Activated CD8-positive, alpha-beta T cell treated with anti-CD3 and anti-CD28 coated beads for 36 hours (primary cell): ENCODE measurements at regions not wholly inside any gene's neighbourhood (a gene's known extent, or its start where the extent isn't known, plus 50 kb on each side); places are given as distances from the start of the nearest gene placed in this dataset.

ENCODE experiments used
- ATAC-seq: fragments of 200-7000 bp; cut with Tn5 transposase; one replicate; pipeline ENCODE4 v1.10.0; 2021; ENCODE audit warnings: mild to moderate bottlenecking, moderate library complexity
- CTCF ChIA-PET: fragments of 350-600 bp; sonication (Branson Sonifier 250); formaldehyde crosslinking; loops from one replicate; lab custom pipeline; 2021; ENCODE audit warnings: antibody characterized with exemption; lab: Charles Lee
- POLR2A ChIA-PET: fragments of 350-600 bp; sonication (Branson Sonifier 250); formaldehyde crosslinking; loops from one replicate; lab custom pipeline; 2021; ENCODE audit warnings: antibody characterized with exemption; lab: Charles Lee
- DNase-seq: peaks from one replicate; pipeline ENCODE4 v3.0.0-alpha.2; 2020
- H3K27ac Mint-ChIP-seq: one replicate; pipeline ENCODE4 v1.8.0; 2021; ENCODE audit warnings: mild to moderate bottlenecking, mixed read lengths
- H3K27me3 Mint-ChIP-seq: one replicate; pipeline ENCODE4 v1.8.0; 2021; ENCODE audit warnings: mixed read lengths
- H3K36me3 Mint-ChIP-seq: one replicate; pipeline ENCODE4 v1.8.0; 2021; ENCODE audit warnings: low read depth, mixed read lengths
- H3K4me1 Mint-ChIP-seq: one replicate; pipeline ENCODE4 v1.8.0; 2021; ENCODE audit warnings: low read depth, mixed read lengths
- H3K4me3 Mint-ChIP-seq: one replicate; pipeline ENCODE4 v1.8.0; 2021; ENCODE audit warnings: mild to moderate bottlenecking, moderate library complexity, mixed read lengths
- H3K9me3 Mint-ChIP-seq: one replicate; pipeline ENCODE4 v1.8.0; 2021; ENCODE audit warnings: mixed read lengths
- intact Hi-C: fragments of 100-400 bp; cut with micrococcal nuclease; formaldehyde crosslinking; loops from one replicate; pipeline ENCODE4 v1.10.0; 2022
- TF ChIP-seq, protein P1 (sequence below): fragments of 200-600 bp; IDR thresholded peaks from one replicate; pipeline ENCODE4 v1.8.0; 2022; ENCODE audit warnings: antibody characterized with exemption, mild to moderate bottlenecking

DNA sequence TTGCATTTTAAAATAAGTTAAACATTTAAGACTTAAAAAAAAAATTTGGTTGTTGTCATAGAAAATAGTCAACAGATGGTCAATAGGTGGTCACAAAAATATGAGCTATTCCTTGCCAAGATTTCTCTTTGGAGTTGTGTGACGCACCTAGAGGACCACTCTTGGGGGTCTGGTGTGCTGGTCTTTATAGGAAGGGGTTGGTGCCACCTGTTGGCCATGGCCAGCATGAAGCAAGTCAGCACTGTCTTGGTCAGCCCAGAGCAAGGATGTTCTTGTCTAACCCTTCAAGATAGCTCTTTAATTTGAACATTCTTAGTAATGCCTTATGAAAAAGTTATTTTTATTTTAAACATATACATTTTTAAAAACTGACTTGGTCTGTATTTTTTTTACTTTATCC, 267.9 kb upstream of the CNTNAP2 start:
- POLR2A ChIA-PET = no interaction called here
- ATAC-seq = no peak
- CTCF ChIA-PET = no interaction called here
- Mint-ChIP-seq H3K4me3 (no peak overlapping the region), H3K9me3 (peaks cover 3% of the 10 kb centered on the region), H3K4me1 (no peaks in the 10 kb centered on the region), H3K27ac (no peak overlapping the region), H3K27me3 (no peaks in the 10 kb centered on the region), H3K36me3 (no peaks in the 10 kb centered on the region)
- intact Hi-C loops = no loop called here
- TF ChIP-seq, protein P1, sequence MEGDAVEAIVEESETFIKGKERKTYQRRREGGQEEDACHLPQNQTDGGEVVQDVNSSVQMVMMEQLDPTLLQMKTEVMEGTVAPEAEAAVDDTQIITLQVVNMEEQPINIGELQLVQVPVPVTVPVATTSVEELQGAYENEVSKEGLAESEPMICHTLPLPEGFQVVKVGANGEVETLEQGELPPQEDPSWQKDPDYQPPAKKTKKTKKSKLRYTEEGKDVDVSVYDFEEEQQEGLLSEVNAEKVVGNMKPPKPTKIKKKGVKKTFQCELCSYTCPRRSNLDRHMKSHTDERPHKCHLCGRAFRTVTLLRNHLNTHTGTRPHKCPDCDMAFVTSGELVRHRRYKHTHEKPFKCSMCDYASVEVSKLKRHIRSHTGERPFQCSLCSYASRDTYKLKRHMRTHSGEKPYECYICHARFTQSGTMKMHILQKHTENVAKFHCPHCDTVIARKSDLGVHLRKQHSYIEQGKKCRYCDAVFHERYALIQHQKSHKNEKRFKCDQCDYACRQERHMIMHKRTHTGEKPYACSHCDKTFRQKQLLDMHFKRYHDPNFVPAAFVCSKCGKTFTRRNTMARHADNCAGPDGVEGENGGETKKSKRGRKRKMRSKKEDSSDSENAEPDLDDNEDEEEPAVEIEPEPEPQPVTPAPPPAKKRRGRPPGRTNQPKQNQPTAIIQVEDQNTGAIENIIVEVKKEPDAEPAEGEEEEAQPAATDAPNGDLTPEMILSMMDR = no peak
- peak; percentile 4 for DNase-seq

DNA sequence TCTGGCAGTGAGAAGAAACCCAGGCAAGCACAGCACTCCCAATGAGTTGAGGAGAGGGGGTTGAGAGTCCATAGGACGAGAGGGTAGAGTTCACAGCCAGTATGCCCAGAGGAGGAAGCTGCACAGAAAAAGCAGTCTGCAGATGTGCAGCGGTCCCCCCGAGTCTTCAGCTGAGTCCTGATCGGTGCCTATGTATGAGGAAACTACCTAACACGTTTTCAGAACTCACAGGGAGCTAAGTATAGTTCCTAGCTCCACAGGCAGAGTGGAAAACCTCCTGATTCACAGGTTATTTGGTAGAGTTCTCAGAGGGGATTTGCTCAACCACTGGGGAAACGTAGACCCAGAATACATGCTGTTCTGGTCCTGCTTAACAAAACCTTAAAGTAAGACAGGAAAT, 271.3 kb upstream of the CNTNAP2 start:
- TF ChIP-seq, protein P1 = no peak
- intact Hi-C loops = no loop called here
- ATAC-seq (no peak), DNase-seq (no peak)
- no peaks in the 10 kb centered on the region for H3K36me3 Mint-ChIP-seq
- ChIA-PET CTCF (no interaction called here), POLR2A (no interaction called here)
- peaks cover 3% of the 10 kb centered on the region for H3K9me3 Mint-ChIP-seq
- H3K27me3 Mint-ChIP-seq = no peaks in the 10 kb centered on the region
- H3K4me1 Mint-ChIP-seq = no peaks in the 10 kb centered on the region
- no peak overlapping the region for H3K27ac Mint-ChIP-seq
- no peak overlapping the region for H3K4me3 Mint-ChIP-seq

DNA sequence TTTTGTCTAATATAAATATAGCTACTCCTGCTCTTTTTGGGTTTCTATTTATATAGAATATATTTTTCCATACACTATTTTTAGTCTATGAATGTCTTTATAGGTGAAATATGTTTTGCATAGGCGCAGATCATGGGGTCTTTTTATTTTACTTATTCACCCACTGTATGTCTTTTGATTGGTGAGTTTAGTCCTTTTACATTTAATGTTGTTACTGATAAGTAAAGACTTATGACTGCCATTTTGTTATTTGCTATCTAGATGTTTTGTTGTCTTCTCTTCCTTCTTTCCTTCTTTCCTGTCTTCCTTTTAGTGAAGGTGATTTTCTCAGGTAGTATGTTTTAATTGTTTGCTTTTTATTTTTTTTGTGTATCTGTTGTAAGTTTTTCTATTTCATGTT, 276.8 kb upstream of the CNTNAP2 start:
- Mint-ChIP-seq H3K27me3 (no peaks in the 10 kb centered on the region), H3K9me3 (peaks cover 10% of the 10 kb centered on the region), H3K36me3 (no peaks in the 10 kb centered on the region), H3K4me3 (no peak overlapping the region), H3K4me1 (no peaks in the 10 kb centered on the region), H3K27ac (no peak overlapping the region)
- DNase-seq (no peak), ATAC-seq (no peak)
- TF ChIP-seq, protein P1 = no peak
- CTCF ChIA-PET = no interaction called here
- intact Hi-C loops = no loop called here
- POLR2A ChIA-PET = no interaction called here

DNA sequence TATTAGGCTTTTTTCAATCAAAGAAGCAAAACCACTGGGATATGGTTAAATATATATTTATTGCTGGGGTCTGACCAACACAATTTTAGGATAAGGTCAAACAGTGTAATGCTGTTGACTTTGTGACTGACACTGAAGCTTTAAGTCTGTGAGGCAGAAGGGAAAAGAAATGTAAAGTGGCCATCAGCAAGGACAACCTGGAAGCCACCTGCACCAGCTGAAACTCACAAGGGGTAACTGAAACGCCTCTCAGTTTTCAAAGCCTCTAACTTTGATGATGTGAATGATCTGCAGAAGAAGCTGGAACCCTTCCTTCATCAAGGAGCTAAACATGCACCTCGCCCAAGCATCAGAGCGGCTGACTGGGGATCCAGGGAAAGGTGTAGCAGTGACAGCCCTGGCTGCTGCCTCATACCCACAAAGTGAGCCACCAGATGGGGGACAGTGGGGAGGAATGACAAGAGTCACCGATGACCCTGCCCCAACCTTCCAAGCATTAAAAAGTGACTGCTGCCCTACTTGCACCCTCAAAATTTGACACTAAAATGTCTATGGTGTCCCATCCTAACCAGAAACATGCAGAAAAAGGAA, 284.9 kb upstream of the CNTNAP2 start:
- Mint-ChIP-seq H3K9me3 (peaks cover 6% of the 10 kb centered on the region), H3K36me3 (no peaks in the 10 kb centered on the region), H3K27me3 (no peaks in the 10 kb centered on the region), H3K4me1 (no peaks in the 10 kb centered on the region), H3K4me3 (no peak overlapping the region), H3K27ac (no peak overlapping the region)
- TF ChIP-seq, protein P1 = no peak
- ATAC-seq = no peak
- intact Hi-C loops = no loop called here
- ChIA-PET CTCF (no interaction called here), POLR2A (no interaction called here)
- no peak for DNase-seq

DNA sequence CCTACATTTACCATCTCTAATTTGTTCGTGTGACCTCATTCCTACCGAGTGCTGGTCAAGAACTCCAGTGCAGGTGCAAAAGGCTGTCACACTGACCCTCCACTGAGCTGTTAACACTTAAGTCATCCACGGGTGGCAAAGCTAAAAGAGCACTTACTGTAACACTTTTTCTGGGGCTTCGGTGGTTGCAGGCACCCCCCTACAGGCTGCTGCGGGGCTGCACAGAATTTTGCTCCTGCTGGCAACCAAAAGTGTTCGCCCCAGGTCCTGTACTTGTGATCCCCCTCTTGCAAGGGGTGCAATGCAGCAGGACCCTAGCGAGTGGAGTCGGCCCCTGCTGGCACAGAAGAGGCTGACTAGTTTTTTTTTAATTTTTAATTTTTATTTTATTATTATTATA, 298.9 kb upstream of the CNTNAP2 start:
- no peak for DNase-seq
- TF ChIP-seq, protein P1 = no peak
- no peak for ATAC-seq
- Mint-ChIP-seq H3K27me3 (no peaks in the 10 kb centered on the region), H3K27ac (no peak overlapping the region), H3K4me1 (no peaks in the 10 kb centered on the region), H3K4me3 (no peak overlapping the region), H3K9me3 (peaks cover 11% of the 10 kb centered on the region), H3K36me3 (no peaks in the 10 kb centered on the region)
- intact Hi-C loops = no loop called here
- CTCF ChIA-PET = no interaction called here
- POLR2A ChIA-PET = no interaction called here
